HG03521 (cell line): ENCODE measurements at regions not wholly inside any gene's neighbourhood (a gene's known extent, or its start where the extent isn't known, plus 50 kb on each side); places are given as distances from the start of the nearest gene placed in this dataset.

Source experiments
- ATAC-seq: cut with Tn5 transposase; IDR thresholded peaks from one replicate; pipeline ENCODE4 v1.9.1; 2021; ENCODE audit warnings: mild to moderate bottlenecking, moderate library complexity; ENCODE audit not compliant: unreplicated experiment

GRCh38 chr13:111551204-111551820, 230.9 kb downstream of the TEX29 start:
- ATAC-seq = no peak

GRCh38 chr13:111552891-111553655, 232.6 kb downstream of the TEX29 start:
- no peak for ATAC-seq

- ATAC-seq = no peak
Observed at GRCh38 chr13:111554539-111555267, 234.3 kb downstream of the TEX29 start.

- ATAC-seq = no peak
Observed at GRCh38 chr13:111555268-111555808, 234.9 kb downstream of the TEX29 start.

- ATAC-seq = no peak
Observed at GRCh38 chr13:111555903-111556302, 235.5 kb downstream of the TEX29 start.

- no peak for ATAC-seq
Observed at GRCh38 chr13:111556496-111556895, 236.1 kb downstream of the TEX29 start.

- ATAC-seq = no peak
Observed at GRCh38 chr13:111557921-111558699, 237.7 kb downstream of the TEX29 start.

GRCh38 chr13:111558700-111559088, 238.3 kb downstream of the TEX29 start:
- ATAC-seq = no peak

- no peak for ATAC-seq
Observed at GRCh38 chr13:111559612-111560403, 239.4 kb downstream of the TEX29 start.

GRCh38 chr13:111561091-111561781, 240.8 kb downstream of the TEX29 start:
- ATAC-seq = no peak

- no peak for ATAC-seq
Observed at GRCh38 chr13:111562716-111563115, 242.3 kb downstream of the TEX29 start.

GRCh38 chr13:111564606-111565005, 244.2 kb downstream of the TEX29 start:
- no peak for ATAC-seq

- no peak for ATAC-seq
Observed at GRCh38 chr13:111565400-111565799, 245.0 kb downstream of the TEX29 start.

GRCh38 chr13:111566567-111566966, 246.1 kb downstream of the TEX29 start:
- ATAC-seq = no peak

- no peak for ATAC-seq
Observed at GRCh38 chr13:111567637-111568036, 247.2 kb downstream of the TEX29 start.

- no peak for ATAC-seq
Observed at GRCh38 chr13:111568290-111568689, 247.8 kb downstream of the TEX29 start.

GRCh38 chr13:111570911-111571310, 250.5 kb downstream of the TEX29 start:
- ATAC-seq = no peak

- no peak for ATAC-seq
Observed at GRCh38 chr13:111572956-111573761, 252.7 kb downstream of the TEX29 start.

GRCh38 chr13:111573801-111574200, 253.4 kb downstream of the TEX29 start:
- ATAC-seq = no peak
